ENCODE measurements at regions not wholly inside any gene's neighbourhood (a gene's known extent, or its start where the extent isn't known, plus 50 kb on each side); places are given as distances from the start of the nearest gene placed in this dataset.
"Not testable (repeated sequence)": the region's sequence is repeated elsewhere in the genome, so short reads cannot be mapped to it uniquely, and the experiment has no call there.

- no peak for DNase-seq
These were observed 57.4 kb upstream of the ZBTB20 start for GRCh38 chr3:115204475-115204874.

- DNase-seq = no peak
These were observed 61.1 kb upstream of the ZBTB20 start for GRCh38 chr3:115208066-115208750.

GRCh38 chr3:115211810-115212492 is 64.9 kb upstream of the ZBTB20 start:
- no peak for DNase-seq

GRCh38 chr3:115212615-115213014 is 65.5 kb upstream of the ZBTB20 start:
- DNase-seq = no peak

GRCh38 chr3:115213052-115213451 is 66.0 kb upstream of the ZBTB20 start:
- not testable (repeated sequence) for DNase-seq

- DNase-seq = no peak
These were observed 70.2 kb upstream of the ZBTB20 start for GRCh38 chr3:115217292-115217677.

GRCh38 chr3:115217678-115218451 is 70.8 kb upstream of the ZBTB20 start:
- peak; percentile 58 for DNase-seq

- DNase-seq = no peak
These were observed 71.8 kb upstream of the ZBTB20 start for GRCh38 chr3:115218859-115219258.

GRCh38 chr3:115224687-115225086 is 77.6 kb upstream of the ZBTB20 start:
- no peak for DNase-seq

- DNase-seq = no peak
These were observed 79.9 kb upstream of the ZBTB20 start for GRCh38 chr3:115226844-115227445.

GRCh38 chr3:115227461-115227860 is 80.4 kb upstream of the ZBTB20 start:
- DNase-seq = no peak

GRCh38 chr3:115228266-115228665 is 81.2 kb upstream of the ZBTB20 start:
- DNase-seq = no peak

GRCh38 chr3:115232167-115232566 is 85.1 kb upstream of the ZBTB20 start:
- no peak for DNase-seq

GRCh38 chr3:115233021-115233420 is 85.9 kb upstream of the ZBTB20 start:
- peak; percentile 6 for DNase-seq

- DNase-seq = no peak
These were observed 89.4 kb upstream of the ZBTB20 start for GRCh38 chr3:115236496-115236895.

GRCh38 chr3:115239717-115240116 is 92.6 kb upstream of the ZBTB20 start:
- peak; percentile 51 for DNase-seq

GRCh38 chr3:115244350-115244749 is 97.3 kb upstream of the ZBTB20 start:
- no peak for DNase-seq

- DNase-seq = no peak
These were observed 98.3 kb upstream of the ZBTB20 start for GRCh38 chr3:115245438-115245837.

- DNase-seq = no peak
These were observed 98.8 kb upstream of the ZBTB20 start for GRCh38 chr3:115245899-115246298.

GRCh38 chr3:115246461-115247020 is 99.5 kb upstream of the ZBTB20 start:
- no peak for DNase-seq

- no peak for DNase-seq
These were observed 101.2 kb upstream of the ZBTB20 start for GRCh38 chr3:115248274-115248673.

GRCh38 chr3:115251509-115251908 is 104.4 kb upstream of the ZBTB20 start:
- DNase-seq = no peak

GRCh38 chr3:115252679-115253078 is 105.6 kb upstream of the ZBTB20 start:
- no peak for DNase-seq
